SK-N-DZ (cell line): ENCODE measurements at regions not wholly inside any gene's neighbourhood (a gene's known extent, or its start where the extent isn't known, plus 50 kb on each side); places are given as distances from the start of the nearest gene placed in this dataset.

Experiments used
- DNase-seq: peaks from one replicate; pipeline ENCODE4 v3.0.0-alpha.2; 2015; ENCODE audit warnings: low spot score

DNA sequence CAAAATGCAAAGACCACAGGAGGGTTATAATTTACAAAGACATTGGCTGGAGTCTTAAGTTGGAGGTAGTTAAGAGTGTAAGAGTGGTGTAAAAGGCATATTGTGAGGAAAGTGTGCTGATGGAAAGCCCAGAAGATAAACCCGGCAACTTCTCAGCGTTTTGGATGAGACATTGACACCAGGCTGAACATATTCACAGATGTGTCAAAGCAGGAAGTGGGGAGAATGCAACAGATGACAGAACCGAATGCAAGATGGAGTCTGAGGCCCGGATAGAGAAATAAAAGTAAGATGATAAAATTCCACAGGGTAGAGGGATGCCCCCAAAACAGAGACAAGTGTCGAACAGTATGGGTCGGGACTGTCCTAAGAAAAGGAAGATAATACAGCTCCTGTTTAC is 230.4 kb upstream of the TMEM72 start:
- DNase-seq = no peak

- DNase-seq = no peak
Observed at GRCh38 chr10:44682507-44682906, 228.6 kb upstream of the TMEM72 start.

GRCh38 chr10:44684661-44685060 is 226.5 kb upstream of the TMEM72 start:
- DNase-seq = no peak

DNA sequence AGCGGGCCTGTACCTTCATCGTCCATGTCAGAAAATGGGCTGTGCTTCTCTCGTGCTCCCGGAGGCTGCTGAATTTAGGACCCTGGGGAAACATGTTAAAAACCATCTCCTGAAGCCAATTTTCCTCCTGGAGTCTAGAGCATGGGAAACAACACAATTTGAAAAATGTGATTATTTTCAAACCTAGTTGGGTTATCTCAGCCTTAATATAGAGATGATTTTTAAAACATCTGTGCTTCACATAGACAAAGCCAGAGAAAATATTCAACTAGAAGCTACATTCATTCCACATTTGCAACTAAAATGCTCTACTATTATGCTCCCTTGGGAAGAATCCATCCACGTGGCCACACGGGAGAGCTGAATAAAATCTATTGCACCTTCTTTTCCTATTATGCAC is 225.9 kb upstream of the TMEM72 start:
- DNase-seq = no peak

DNA sequence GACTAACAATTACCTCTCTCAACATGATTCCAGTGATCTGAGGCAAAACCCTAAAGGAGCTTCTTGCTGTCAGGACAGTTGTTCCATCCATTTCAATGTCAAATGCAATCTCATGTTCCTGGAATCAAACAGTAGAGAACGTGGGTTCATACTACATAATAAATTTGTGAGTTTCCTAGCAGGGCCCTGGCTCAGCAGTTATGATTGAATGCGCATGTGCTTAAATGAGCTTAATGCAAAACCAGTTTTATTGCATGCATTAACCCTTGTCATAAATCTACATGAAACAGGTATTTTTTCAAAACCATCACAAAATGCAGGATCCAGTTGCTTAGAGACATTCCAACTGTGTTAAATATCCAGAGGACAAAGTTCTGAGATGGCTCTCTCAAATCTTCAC is 225.4 kb upstream of the TMEM72 start:
- DNase-seq = no peak

DNA sequence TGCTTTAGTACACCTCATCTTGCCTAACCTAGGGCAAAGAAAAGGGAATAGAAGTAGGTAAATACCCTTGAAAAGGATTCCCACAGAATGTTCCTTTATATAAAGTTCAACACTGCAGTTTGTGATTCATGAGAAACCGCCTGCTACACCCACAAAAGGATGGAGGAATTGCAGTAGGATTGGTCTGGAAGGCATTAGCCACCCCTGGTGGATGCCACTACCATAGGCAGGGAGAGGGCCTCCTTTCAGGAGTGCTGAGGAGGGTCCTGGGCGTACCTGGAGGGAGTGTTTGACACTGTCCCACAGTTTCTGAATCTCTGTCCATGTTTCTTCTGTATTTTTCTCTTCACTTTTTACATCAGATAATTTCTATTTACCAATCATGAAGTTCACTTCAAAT is 221.8 kb upstream of the TMEM72 start:
- no peak for DNase-seq

- peak; percentile 38 for DNase-seq
Observed at GRCh38 chr10:44696496-44696895, 214.6 kb upstream of the TMEM72 start.

GRCh38 chr10:44697116-44697515 is 214.0 kb upstream of the TMEM72 start:
- no peak for DNase-seq

DNA sequence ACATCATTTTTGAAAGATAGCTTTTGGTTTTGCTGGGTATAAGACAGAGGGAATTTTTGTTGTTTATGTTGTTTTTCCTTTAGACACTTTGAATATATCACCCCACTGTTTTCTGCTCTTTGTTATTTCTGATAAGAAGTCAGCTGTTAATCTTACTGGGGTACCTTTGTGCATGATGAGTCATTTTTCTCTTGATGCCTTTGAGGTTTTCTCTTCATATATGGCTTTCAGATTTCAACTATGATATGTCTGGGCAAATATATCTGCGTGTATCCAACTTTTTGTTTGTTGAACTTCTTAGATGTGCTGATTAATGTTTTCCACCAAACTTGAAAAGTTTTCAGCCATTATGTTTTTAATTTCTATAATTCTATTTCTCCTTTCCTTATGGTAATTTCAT is 208.6 kb upstream of the TMEM72 start:
- no peak for DNase-seq

GRCh38 chr10:44703241-44704155 is 207.6 kb upstream of the TMEM72 start:
- no peak for DNase-seq

DNA sequence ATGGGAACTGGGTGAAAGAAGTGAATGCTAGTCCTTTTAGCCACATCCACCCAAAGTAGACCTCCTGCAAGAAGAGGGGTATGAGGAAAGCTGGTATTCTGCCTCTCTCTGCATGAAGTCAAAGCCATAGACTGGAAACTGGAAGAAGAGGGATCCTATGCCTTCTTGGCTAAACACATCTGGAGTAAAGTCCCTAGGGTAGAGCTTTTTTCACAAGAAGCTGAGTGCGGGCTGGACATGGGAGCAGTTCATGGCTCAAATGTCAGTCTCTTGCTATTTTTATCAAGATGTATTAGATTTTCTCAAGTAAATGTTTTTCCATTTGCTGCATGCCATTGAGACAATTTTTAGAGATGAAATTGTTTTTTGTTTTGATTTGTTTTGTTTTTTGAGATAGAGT is 206.5 kb upstream of the TMEM72 start:
- DNase-seq = no peak

GRCh38 chr10:44706745-44707144 is 204.4 kb upstream of the TMEM72 start:
- no peak for DNase-seq

- no peak for DNase-seq
Observed at GRCh38 chr10:44713307-44713706, 197.8 kb upstream of the TMEM72 start.

- DNase-seq = no peak
Observed at GRCh38 chr10:44714451-44714850, 196.7 kb upstream of the TMEM72 start.

GRCh38 chr10:44715136-44715535 is 196.0 kb upstream of the TMEM72 start:
- DNase-seq = no peak

- DNase-seq = no peak
Observed at GRCh38 chr10:44716470-44717015, 194.6 kb upstream of the TMEM72 start.

DNA sequence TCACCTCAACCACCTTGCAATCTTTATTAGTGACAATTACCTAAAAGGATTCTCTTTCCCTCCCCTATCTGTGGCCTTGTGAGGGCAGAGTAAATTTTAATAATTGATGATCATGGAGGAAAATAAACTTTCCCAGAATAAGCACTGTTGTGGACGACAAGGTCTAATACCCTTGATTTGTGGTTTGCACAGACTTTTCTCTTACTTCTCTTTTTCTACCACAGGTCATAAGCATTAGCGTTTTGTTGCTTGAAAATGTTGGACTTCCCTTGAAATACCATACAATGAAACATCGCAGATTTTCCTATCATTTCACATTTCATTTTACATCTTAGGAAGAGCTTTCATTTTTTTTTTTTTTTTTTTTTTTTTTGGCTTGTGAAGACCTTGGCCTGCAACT is 188.1 kb upstream of the TMEM72 start:
- DNase-seq = no peak

GRCh38 chr10:44723619-44724325 is 187.4 kb upstream of the TMEM72 start:
- no peak for DNase-seq

- DNase-seq = no peak
Observed at GRCh38 chr10:44724415-44725174, 186.5 kb upstream of the TMEM72 start.

- DNase-seq = no peak
Observed at GRCh38 chr10:44725404-44725803, 185.7 kb upstream of the TMEM72 start.

- DNase-seq = no peak
Observed at GRCh38 chr10:44731283-44731682, 179.9 kb upstream of the TMEM72 start.
